MCF 10A (cell line): ENCODE measurements at regions not wholly inside any gene's neighbourhood (a gene's known extent, or its start where the extent isn't known, plus 50 kb on each side); places are given as distances from the start of the nearest gene placed in this dataset.

ENCODE experiments used
- BruUV-seq: library from RNA; stranded (reverse); fragments of 400-500 nt; replicated peaks from 2 replicates; lab custom pipeline; 2021; lab: Mats Ljungman, UMichigan
- CTCF ChIA-PET: fragments of 300-600 bp; sonication (Branson Sonifier 250); formaldehyde crosslinking; extraction: SDS; loops from one replicate; lab custom pipeline; 2021; ENCODE audit warnings: antibody characterized with exemption, inconsistent platforms; lab: Yijun Ruan, JAX
- POLR2A ChIA-PET: fragments of 300-600, 350-650 bp; sonication (Branson Sonifier 250); formaldehyde crosslinking; extraction: SDS; loops from one replicate; lab custom pipeline; 2020; ENCODE audit warnings: antibody characterized with exemption, inconsistent platforms; lab: Yijun Ruan, JAX
- DNase-seq: peaks from one replicate; pipeline ENCODE4 v3.0.0-alpha.2; 2018; ENCODE audit not compliant: unreplicated experiment
- H3K27ac Mint-ChIP-seq: one replicate; pipeline ENCODE4 v1.8.0; 2022; ENCODE audit warnings: mild to moderate bottlenecking, low read depth, mixed read lengths; ENCODE audit not compliant: unreplicated experiment
- H3K27me3 Mint-ChIP-seq: one replicate; pipeline ENCODE4 v1.8.0; 2022; ENCODE audit warnings: mixed read lengths; ENCODE audit not compliant: insufficient read depth, unreplicated experiment
- H3K36me3 Mint-ChIP-seq: one replicate; pipeline ENCODE4 v1.8.0; 2022; ENCODE audit warnings: mild to moderate bottlenecking, moderate library complexity, mixed read lengths; ENCODE audit not compliant: insufficient read depth, unreplicated experiment
- H3K4me1 Mint-ChIP-seq: one replicate; pipeline ENCODE4 v1.8.0; 2022; ENCODE audit warnings: mixed read lengths; ENCODE audit not compliant: insufficient read depth, unreplicated experiment
- H3K4me3 Mint-ChIP-seq: one replicate; pipeline ENCODE4 v1.8.0; 2022; ENCODE audit warnings: mild to moderate bottlenecking, moderate library complexity, mixed read lengths; ENCODE audit not compliant: unreplicated experiment
- H3K9me3 Mint-ChIP-seq: one replicate; pipeline ENCODE4 v1.8.0; 2022; ENCODE audit warnings: mixed read lengths; ENCODE audit not compliant: unreplicated experiment
- CTCF ChIP-seq: fragments of 200-600 bp; IDR thresholded peaks from one replicate; pipeline ENCODE4 v1.8.0; 2022; ENCODE audit warnings: antibody characterized with exemption, mild to moderate bottlenecking; ENCODE audit not compliant: unreplicated experiment
- intact Hi-C: fragments of 100-400 bp; cut with micrococcal nuclease; formaldehyde crosslinking; loops from 2 replicates; pipeline ENCODE4 v1.14.1; 2022

GRCh38 chr12:89156862-89157262 is 195.4 kb downstream of the DUSP6 start:
- intact Hi-C loops, result no loop called here
- H3K36me3 Mint-ChIP-seq, result no peaks in the 10 kb centered on the region
- H3K27ac Mint-ChIP-seq, result peak overlapping the region; percentile 2
- ChIA-PET POLR2A (interaction anchor here (0.8 to 2.3 kb wide), 3 partner anchors 9 to 195 kb away, joined by 3 to 11 read pairs (median 3); partner anchors contain the start of gene DUSP6), CTCF (interaction anchor here (0.6 to 1.2 kb wide), 6 partner anchors 24 to 137 kb away, joined by 3 to 7 read pairs (median 3); no protein-coding TSS in a partner anchor)
- no peak for TF ChIP-seq CTCF
- BruUV-seq, result no TSS peak
- peaks cover 16% of the 10 kb centered on the region for H3K4me1 Mint-ChIP-seq
- H3K27me3 Mint-ChIP-seq, result no peaks in the 10 kb centered on the region
- H3K4me3 Mint-ChIP-seq, result no peak overlapping the region
- H3K9me3 Mint-ChIP-seq, result no peaks in the 10 kb centered on the region
- no peak for DNase-seq

GRCh38 chr12:89156340-89156739 is 196.0 kb downstream of the DUSP6 start:
- H3K27ac Mint-ChIP-seq, result peak overlapping the region; percentile 2
- BruUV-seq, result no TSS peak
- CTCF ChIA-PET, result interaction anchor here (0.6 to 1.2 kb wide), 5 partner anchors 24 to 137 kb away, joined by 3 to 7 read pairs (median 3); no protein-coding TSS in a partner anchor

GRCh38 chr12:89155826-89156225 is 196.5 kb downstream of the DUSP6 start:
- H3K4me1 Mint-ChIP-seq, result peaks cover 16% of the 10 kb centered on the region
- TF ChIP-seq CTCF, result no peak
- peak overlapping the region; percentile 2 for H3K27ac Mint-ChIP-seq
- BruUV-seq, result no TSS peak
- intact Hi-C loops, result no loop called here
- DNase-seq, result no peak
- POLR2A ChIA-PET, result interaction anchor here (1.6 kb wide), 1 partner anchor 10 kb away, joined by 3 read pairs; no protein-coding TSS in a partner anchor
- no peaks in the 10 kb centered on the region for H3K36me3 Mint-ChIP-seq
- CTCF ChIA-PET, result interaction anchor here (1.2 kb wide), 1 partner anchor 25 kb away, joined by 7 read pairs; no protein-coding TSS in a partner anchor
- no peaks in the 10 kb centered on the region for H3K9me3 Mint-ChIP-seq
- H3K4me3 Mint-ChIP-seq, result no peak overlapping the region
- no peaks in the 10 kb centered on the region for H3K27me3 Mint-ChIP-seq

More at GRCh38 chr12:89156340-89156739, 196.0 kb downstream of the DUSP6 start:
- no peak for DNase-seq
- no peaks in the 10 kb centered on the region for H3K36me3 Mint-ChIP-seq
- intact Hi-C loops, result no loop called here
- no peak overlapping the region for H3K4me3 Mint-ChIP-seq
- TF ChIP-seq CTCF, result no peak
- H3K9me3 Mint-ChIP-seq, result no peaks in the 10 kb centered on the region
- no peaks in the 10 kb centered on the region for H3K27me3 Mint-ChIP-seq
- H3K4me1 Mint-ChIP-seq, result peaks cover 16% of the 10 kb centered on the region
- POLR2A ChIA-PET, result interaction anchor here (0.8 to 2.3 kb wide), 3 partner anchors 9 to 196 kb away, joined by 3 to 11 read pairs (median 3); partner anchors contain the start of gene DUSP6

- no peaks in the 10 kb centered on the region for H3K27me3 Mint-ChIP-seq
- no TSS peak for BruUV-seq
- DNase-seq, result no peak
- CTCF ChIA-PET, result interaction anchor here (0.6 kb wide), 2 partner anchors 20 to 72 kb away, joined by 3 read pairs; no protein-coding TSS in a partner anchor
- TF ChIP-seq CTCF, result no peak
- H3K4me3 Mint-ChIP-seq, result no peak overlapping the region
- H3K36me3 Mint-ChIP-seq, result no peaks in the 10 kb centered on the region
- H3K9me3 Mint-ChIP-seq, result no peaks in the 10 kb centered on the region
- POLR2A ChIA-PET, result interaction anchor here (0.7 kb wide), 1 partner anchor 192 kb away, joined by 4 read pairs; no protein-coding TSS in a partner anchor
- H3K27ac Mint-ChIP-seq, result no peak overlapping the region
- H3K4me1 Mint-ChIP-seq, result peaks cover 16% of the 10 kb centered on the region
- intact Hi-C loops, result no loop called here
These were observed 197.4 kb downstream of the DUSP6 start for GRCh38 chr12:89154743-89155499.
